ENCODE measurements at regions not wholly inside any gene's neighbourhood (a gene's known extent, or its start where the extent isn't known, plus 50 kb on each side); places are given as distances from the start of the nearest gene placed in this dataset.

- no peak for DNase-seq
Observed at GRCh38 chr13:73929287-73929932, 204.8 kb downstream of the KLF12 start.

DNA sequence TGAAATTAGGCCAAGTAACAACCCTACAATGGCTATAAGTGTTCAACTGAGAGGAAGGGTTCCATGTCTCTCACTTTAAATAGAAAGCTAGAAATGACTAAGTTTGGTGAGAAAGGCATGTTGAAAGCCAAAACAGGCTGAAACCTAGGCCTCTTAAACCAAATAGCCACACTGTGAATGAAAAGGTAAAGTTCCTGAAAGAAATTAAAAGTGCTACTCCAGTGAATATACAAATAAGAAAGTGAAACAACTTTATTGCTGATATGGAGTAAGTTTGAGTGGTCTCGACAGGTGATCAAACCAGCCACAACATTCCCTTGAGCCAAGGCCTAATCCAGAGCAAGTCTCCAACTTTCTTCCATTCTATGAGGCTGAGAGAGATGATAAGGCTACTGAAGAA lies 209.6 kb downstream of the KLF12 start:
- no peak for DNase-seq

DNA sequence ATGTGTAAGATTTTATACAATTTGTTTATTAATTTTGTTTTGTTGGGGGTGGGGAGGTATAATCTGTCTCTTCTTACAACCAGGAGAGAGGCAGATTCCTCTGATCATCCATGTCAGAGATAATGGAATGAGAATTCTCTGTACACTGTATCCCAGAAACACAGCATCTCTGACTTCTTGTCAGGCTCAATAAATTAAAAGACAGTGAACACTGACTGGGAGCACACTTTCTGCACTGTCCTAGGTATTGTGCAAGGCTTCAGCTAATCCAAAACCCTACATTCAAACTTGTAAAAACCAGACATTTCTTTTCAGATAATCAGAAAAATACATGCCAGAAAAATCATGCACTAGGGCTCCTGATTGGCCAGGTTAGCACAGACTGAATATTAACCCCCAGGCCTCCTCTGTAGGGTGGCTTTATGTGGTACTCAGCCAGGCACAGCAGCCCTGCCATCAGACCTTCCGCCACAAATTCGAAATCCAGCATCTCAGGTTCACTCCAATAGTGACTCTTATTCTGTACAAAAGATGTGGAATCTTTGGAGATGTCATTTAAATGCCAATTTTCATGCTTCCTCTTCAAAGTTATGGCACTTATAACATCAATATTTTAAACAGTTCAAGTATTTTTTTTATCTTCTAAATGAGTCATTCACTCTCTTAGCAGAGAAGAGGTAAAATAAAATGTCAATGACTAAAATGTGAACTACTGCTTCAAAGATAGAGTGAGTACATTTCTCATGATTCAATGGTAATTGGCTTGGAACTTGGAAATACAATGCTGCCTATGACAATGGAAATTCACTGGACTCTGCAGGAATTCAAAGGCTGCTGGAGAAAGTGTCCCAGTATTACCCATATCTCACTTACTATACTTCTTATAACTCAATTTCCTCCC lies 211.5 kb downstream of the KLF12 start:
- no peak for DNase-seq

DNA sequence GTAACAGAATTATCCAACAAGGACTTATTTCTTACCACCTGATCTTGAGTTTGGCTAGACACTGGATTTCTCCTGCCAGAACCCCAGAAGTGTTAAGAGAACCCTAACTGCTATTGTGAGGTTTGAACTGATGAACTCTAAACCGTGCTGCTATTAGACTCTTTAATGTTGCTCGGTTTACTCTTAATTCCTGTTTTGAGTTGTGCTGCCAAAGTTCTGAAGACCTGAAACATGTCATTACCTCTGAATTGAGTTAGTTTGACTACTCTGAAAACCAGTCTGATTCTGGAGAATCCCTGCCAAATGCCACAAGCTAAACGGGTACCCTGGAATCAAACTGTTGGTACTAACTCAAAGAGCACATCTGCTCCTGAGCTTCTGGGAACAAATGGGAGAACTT lies 215.5 kb downstream of the KLF12 start:
- DNase-seq = no peak

- no peak for DNase-seq
Observed at GRCh38 chr13:73913751-73914518, 220.3 kb downstream of the KLF12 start.

DNA sequence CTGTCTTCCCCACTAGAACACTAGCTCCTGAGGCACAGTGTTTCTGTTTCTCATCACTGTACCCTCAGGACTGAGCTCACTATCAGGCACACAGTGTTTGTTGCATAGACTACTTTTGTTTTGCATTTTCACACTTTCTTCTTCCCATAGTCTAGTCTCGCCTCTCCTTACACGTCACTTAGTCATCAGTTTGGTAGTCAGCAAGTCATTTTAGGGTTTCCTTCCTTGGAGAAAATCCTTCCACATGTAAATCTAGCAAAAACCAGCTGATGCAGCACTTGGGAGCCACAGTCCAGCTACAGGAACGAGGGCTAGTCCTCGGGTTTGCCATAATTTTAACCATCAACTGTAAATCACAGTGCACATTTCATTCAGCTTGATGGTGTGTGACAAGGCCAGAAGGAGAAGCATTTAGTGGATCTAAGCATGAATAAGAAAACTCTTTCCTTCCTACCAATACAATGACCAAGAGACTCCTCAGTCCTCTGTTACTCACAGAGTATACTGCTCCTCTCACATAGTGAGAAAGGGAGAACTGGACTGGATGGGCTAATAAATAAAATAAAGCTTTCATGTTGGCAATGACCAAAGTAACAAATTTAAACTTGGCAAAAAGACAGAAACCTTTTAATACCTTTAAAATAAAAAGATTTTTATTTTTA lies 221.0 kb downstream of the KLF12 start:
- no peak for DNase-seq

DNA sequence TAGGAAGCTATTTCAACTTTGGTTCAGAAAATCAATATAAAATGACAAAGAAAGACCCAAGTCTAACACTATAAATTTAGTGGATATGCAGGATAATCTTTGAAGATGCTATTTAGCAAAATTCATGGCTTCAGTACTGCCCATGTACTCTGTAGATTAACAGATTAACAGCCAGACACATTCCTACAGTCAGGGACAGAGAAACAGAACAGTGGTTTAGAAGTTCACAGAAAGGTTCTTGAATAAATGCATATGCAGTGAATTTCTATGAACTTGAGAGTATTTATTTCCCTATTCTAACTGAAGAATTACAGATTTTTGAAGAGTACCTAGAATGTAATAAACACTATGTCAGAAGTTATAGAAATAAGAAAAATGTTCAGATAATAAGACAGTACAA lies 222.8 kb downstream of the KLF12 start:
- DNase-seq = no peak

DNA sequence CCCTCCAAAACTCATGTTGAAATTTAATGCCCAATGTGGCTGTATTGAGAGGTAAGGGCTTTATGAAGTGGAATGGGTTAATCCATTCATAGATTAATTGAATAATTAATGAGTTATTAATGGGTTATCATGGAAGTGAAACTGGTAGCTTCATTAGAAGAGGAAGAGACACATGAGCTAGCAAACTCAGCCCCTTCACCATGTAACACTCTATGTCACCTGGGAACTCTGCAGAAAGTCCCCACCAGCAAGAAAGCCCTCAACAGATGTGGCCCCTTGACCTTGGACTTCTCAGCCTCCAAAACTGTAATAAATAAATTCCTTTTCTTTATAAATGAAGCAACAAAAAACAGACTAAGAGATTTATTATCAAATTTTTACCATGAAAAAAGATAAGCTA lies 223.5 kb downstream of the KLF12 start:
- DNase-seq = no peak

DNA sequence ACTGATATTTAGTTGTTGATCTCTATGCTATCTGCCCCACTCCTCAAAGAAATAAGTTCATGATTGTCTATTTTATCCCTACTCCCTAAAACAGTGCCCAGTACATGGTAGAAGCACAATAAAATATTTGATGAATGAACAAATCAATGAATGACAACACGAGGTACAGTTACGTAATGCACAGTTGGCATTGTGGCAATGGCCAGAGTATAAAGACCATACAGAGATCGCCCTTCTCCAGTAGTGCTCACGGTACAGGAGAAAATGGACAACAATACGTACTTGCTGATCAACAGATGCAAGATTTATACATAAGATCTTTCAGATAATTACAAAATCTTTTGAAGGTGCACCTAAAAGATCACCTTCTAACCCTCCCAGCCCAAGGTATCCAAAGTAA lies 225.4 kb downstream of the KLF12 start:
- no peak for DNase-seq

GRCh38 chr13:73904625-73905024 lies 229.6 kb downstream of the KLF12 start:
- DNase-seq = no peak

DNA sequence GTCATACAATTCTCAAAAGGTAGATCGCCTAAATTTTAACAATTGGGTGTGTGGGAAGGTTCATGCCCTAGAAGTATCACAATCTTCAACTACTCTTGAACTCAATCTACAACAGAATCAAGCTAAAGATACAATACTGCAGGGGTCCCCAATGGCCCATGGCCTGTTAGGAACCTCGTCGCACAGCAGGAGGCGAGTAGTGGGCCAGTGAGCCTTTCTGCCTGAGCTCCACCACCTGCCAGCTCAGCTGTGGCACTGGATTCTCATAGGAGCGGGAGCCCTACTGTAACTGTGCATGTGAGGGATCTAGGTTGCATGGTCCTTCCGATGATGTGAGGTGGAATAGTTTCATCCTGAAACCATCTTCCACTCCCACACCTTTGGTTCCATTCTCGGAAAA lies 230.6 kb downstream of the KLF12 start:
- DNase-seq = no peak

DNA sequence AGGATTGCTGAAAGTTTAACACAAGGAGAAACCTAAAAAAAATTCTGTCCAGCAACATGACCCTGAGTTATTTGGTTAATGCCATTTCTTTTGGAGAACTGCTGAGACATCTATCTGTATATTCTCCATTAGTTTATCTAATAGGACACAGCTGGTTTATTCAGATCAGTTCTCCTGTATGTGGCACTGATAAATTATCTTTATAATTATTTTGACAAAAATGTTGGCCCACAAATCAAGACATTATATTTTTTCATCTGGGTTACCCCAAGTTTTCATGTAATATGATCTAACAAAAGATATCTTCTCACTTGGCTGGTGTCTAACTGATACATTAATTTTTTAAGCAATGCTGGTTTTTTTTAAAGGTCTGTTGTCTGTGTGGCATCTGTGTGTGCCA lies 231.4 kb downstream of the KLF12 start:
- DNase-seq = no peak

- DNase-seq = no peak
Observed at GRCh38 chr13:73902296-73902695, 231.9 kb downstream of the KLF12 start.

GRCh38 chr13:73901324-73902068 lies 232.7 kb downstream of the KLF12 start:
- no peak for DNase-seq

GRCh38 chr13:73900591-73900990 lies 233.6 kb downstream of the KLF12 start:
- DNase-seq = no peak

GRCh38 chr13:73898899-73899298 lies 235.3 kb downstream of the KLF12 start:
- DNase-seq = no peak

GRCh38 chr13:73898276-73898675 lies 235.9 kb downstream of the KLF12 start:
- DNase-seq = no peak

GRCh38 chr13:73894995-73895571 lies 239.1 kb downstream of the KLF12 start:
- no peak for DNase-seq

GRCh38 chr13:73893833-73894232 lies 240.4 kb downstream of the KLF12 start:
- no peak for DNase-seq

DNA sequence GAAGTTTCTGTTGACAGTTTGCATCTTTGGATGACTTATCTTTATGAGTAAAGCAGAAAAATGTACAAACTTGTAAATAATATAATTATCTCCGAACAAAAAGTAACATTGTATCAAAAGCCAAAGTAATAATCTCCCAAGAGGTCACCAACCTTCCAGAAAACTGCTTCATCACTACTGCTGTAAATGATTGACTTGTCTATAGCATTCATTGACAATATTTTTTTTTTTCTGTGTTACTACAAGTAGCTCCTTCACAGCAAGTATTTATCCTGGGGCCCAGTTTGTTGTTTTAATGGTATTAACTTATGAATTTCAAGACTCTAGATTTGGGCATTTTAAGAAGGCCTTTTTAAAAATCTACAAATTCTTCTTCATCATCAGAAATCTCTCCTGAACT lies 242.4 kb downstream of the KLF12 start:
- no peak for DNase-seq

GRCh38 chr13:73883162-73883561 lies 251.0 kb downstream of the KLF12 start:
- no peak for DNase-seq

GRCh38 chr13:73880365-73880764 lies 253.8 kb downstream of the KLF12 start:
- DNase-seq = no peak
